ENCODE measurements at regions not wholly inside any gene's neighbourhood (a gene's known extent, or its start where the extent isn't known, plus 50 kb on each side); places are given as distances from the start of the nearest gene placed in this dataset.
"Not testable (repeated sequence)": the region's sequence is repeated elsewhere in the genome, so short reads cannot be mapped to it uniquely, and the experiment has no call there.

- H3K4me3 ChIP-seq; H3K27ac ChIP-seq; ATAC-seq (replicated peaks in 6 of 8); H3K4me1 ChIP-seq (replicated peaks in 1 of 2); in situ Hi-C loops (cut with MboI; ENCODE audit: low pct_unique_long_range_greater_than_20kb in 2 of 9, low sequenced_read_pairs in 9 of 9, unreplicated experiment in 9 of 9): not testable (repeated sequence)
- WGBS, 10 experiments: 0 to 100% (median 13%) methylated on average over 1 to 2 of the region's 2 CpGs; no CpG with 5 or more reads in 3 of the 10 experiments
These were observed 703.6 kb upstream of the CTNND2 start for GRCh38 chr5:12607817-12608216.

- H3K4me1 ChIP-seq (replicated peaks in 1 of 2): no peaks in the 10 kb centered on the region
- H3K4me3 ChIP-seq: no peak overlapping the region
- no peak overlapping the region for H3K27ac ChIP-seq
- in situ Hi-C loops (cut with MboI; ENCODE audit: low pct_unique_long_range_greater_than_20kb in 2 of 9, low sequenced_read_pairs in 9 of 9, unreplicated experiment in 9 of 9): no loop called here
- 0 to 100% (median 63%) methylated on average over 2 to 3 of the region's 3 CpGs; no CpG with 5 or more reads in 1 of the 10 experiments for WGBS, 10 experiments
- no peak for ATAC-seq (replicated peaks in 6 of 8)
These were observed 688.0 kb upstream of the CTNND2 start for GRCh38 chr5:12592228-12592627.

GRCh38 chr5:12586406-12586805 is 682.2 kb upstream of the CTNND2 start:
- Histone ChIP-seq H3K4me1 (replicated peaks in 1 of 2) (no peaks in the 10 kb centered on the region), H3K4me3 (no peak overlapping the region), H3K27ac (no peak overlapping the region)
- ATAC-seq (replicated peaks in 6 of 8): no peak
- in situ Hi-C loops (cut with MboI; ENCODE audit: low pct_unique_long_range_greater_than_20kb in 2 of 9, low sequenced_read_pairs in 9 of 9, unreplicated experiment in 9 of 9): no loop called here

- ATAC-seq (replicated peaks in 6 of 8); H3K27ac ChIP-seq; H3K4me1 ChIP-seq (replicated peaks in 1 of 2); in situ Hi-C loops (cut with MboI; ENCODE audit: low pct_unique_long_range_greater_than_20kb in 2 of 9, low sequenced_read_pairs in 9 of 9, unreplicated experiment in 9 of 9); H3K4me3 ChIP-seq: not testable (repeated sequence)
- WGBS, 10 experiments: 36 to 100% (median 64%) methylated on average over 1 to 12 of the region's 13 CpGs; no CpG with 5 or more reads in 4 of the 10 experiments
These were observed 674.6 kb upstream of the CTNND2 start for GRCh38 chr5:12578803-12579202.

- H3K4me1 ChIP-seq (replicated peaks in 1 of 2); ATAC-seq (replicated peaks in 6 of 8); in situ Hi-C loops (cut with MboI; ENCODE audit: low pct_unique_long_range_greater_than_20kb in 2 of 9, low sequenced_read_pairs in 9 of 9, unreplicated experiment in 9 of 9); H3K27ac ChIP-seq; H3K4me3 ChIP-seq: not testable (repeated sequence)
- 0% methylated on average over 1 of the region's 1 CpG; no CpG with 5 or more reads in 9 of the 10 experiments for WGBS, 10 experiments
These were observed 672.7 kb upstream of the CTNND2 start for GRCh38 chr5:12576953-12577352.

- H3K27ac ChIP-seq; in situ Hi-C loops (cut with MboI; ENCODE audit: low pct_unique_long_range_greater_than_20kb in 2 of 9, low sequenced_read_pairs in 9 of 9, unreplicated experiment in 9 of 9); H3K4me1 ChIP-seq (replicated peaks in 1 of 2); ATAC-seq (replicated peaks in 6 of 8); H3K4me3 ChIP-seq: not testable (repeated sequence)
- WGBS, 10 experiments: 100% methylated on average over 2 to 9 of the region's 56 CpGs; no CpG with 5 or more reads in 8 of the 10 experiments
These were observed 670.2 kb upstream of the CTNND2 start for GRCh38 chr5:12574298-12575093.

GRCh38 chr5:12573916-12574297 is 669.7 kb upstream of the CTNND2 start:
- H3K27ac ChIP-seq; ATAC-seq (replicated peaks in 6 of 8); in situ Hi-C loops (cut with MboI; ENCODE audit: low pct_unique_long_range_greater_than_20kb in 2 of 9, low sequenced_read_pairs in 9 of 9, unreplicated experiment in 9 of 9); H3K4me1 ChIP-seq (replicated peaks in 1 of 2); H3K4me3 ChIP-seq: not testable (repeated sequence)
- 96% methylated on average over 4 of the region's 30 CpGs; no CpG with 5 or more reads in 9 of the 10 experiments for WGBS, 10 experiments

DNA sequence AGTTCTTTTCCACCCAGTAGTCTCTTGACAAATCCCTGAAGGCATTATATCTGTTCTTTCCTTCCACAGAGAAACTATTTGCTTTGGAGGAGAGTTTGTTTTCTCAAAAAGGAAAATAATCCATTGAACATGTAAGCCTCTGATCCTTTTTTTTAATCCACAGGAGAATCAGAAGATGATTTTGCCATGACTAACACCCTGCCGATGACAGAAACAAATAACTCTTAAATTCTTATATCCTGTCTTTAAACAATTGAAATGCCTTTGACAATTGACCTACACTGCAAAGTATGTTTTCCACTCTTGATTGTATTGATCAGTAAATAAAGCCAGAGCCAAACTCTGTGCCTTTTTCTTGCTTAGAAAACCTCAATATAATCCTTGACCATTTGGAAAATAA is 666.4 kb upstream of the CTNND2 start:
- no peaks in the 10 kb centered on the region for H3K4me1 ChIP-seq (replicated peaks in 1 of 2)
- no peak for ATAC-seq (replicated peaks in 6 of 8)
- in situ Hi-C loops (cut with MboI; ENCODE audit: low pct_unique_long_range_greater_than_20kb in 2 of 9, low sequenced_read_pairs in 9 of 9, unreplicated experiment in 9 of 9): no loop called here
- H3K4me3 ChIP-seq: no peak overlapping the region
- no peak overlapping the region for H3K27ac ChIP-seq
- WGBS, 10 experiments: 0 to 100% (median 82%) methylated on average over 1 of the region's 1 CpG; no CpG with 5 or more reads in 3 of the 10 experiments

DNA sequence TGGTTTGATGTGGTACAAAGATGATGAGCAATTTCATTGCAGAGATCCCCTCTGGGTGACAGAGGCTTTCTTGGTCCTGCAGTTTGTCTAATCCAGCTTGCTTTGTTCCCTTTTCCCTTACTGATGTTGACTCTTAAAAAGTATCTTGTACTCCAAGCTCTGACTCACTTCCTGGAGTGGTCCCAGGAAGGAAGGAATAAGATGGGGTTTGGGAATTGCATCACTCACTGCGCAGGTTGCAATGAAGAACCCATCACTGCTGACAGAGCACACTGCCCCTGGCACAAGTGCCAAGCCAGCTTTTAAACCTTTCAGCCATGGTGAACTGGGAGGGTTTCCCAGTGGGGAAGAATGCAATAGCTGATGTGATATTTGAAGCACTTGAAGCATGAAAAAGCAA is 662.2 kb upstream of the CTNND2 start:
- H3K27ac ChIP-seq: no peak overlapping the region
- no peak for ATAC-seq (replicated peaks in 6 of 8)
- no peaks in the 10 kb centered on the region for H3K4me1 ChIP-seq (replicated peaks in 1 of 2)
- in situ Hi-C loops (cut with MboI; ENCODE audit: low pct_unique_long_range_greater_than_20kb in 2 of 9, low sequenced_read_pairs in 9 of 9, unreplicated experiment in 9 of 9): no loop called here
- 0 to 100% (median 90%) methylated on average over 1 of the region's 1 CpG; no CpG with 5 or more reads in 4 of the 10 experiments for WGBS, 10 experiments
- H3K4me3 ChIP-seq: no peak overlapping the region

DNA sequence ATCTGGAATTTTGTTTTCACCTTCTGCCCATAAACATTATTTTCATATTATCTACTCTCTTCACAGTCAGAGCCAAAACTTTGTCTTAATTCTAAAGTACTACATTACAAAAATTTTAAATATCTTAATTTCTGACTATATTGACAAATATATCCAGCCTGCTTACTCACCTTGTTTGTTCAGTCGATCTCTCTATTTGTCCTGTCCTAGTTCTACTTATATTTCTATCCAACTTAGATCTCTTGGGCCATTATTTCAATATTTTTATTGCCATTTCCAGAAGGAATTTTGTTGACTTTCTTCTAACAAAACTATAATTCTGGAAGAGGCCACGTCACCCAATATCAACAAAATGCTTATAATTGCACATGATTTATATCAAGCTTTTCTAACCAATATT is 652.8 kb upstream of the CTNND2 start:
- 0 to 93% (median 64%) methylated on average over 1 to 2 of the region's 2 CpGs for WGBS, 10 experiments

DNA sequence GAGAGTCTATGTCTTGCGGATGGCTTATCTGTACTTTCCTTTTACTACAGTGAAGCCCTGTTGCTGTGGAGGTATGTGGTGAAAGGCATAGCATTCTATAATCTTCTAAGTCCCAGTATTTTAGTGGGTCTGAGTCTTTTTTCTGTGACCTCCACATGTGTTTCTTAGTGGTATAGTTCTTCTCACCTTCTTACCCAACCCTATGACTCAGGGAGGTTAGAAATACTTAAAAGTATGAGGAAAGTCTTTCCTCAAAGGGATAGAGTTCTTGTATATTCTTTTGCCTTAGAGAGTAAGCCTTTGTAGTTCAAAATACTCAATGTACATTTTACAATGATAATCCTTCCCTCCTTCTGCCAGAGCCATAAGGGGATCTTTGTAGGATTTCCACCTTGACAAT is 621.9 kb upstream of the CTNND2 start:
- no peak for ATAC-seq (replicated peaks in 6 of 8)
- in situ Hi-C loops (cut with MboI; ENCODE audit: low pct_unique_long_range_greater_than_20kb in 2 of 9, low sequenced_read_pairs in 9 of 9, unreplicated experiment in 9 of 9): no loop called here
- no peak overlapping the region for H3K27ac ChIP-seq
- 67 to 100% (median 100%) methylated on average over 1 of the region's 1 CpG; no CpG with 5 or more reads in 3 of the 10 experiments for WGBS, 10 experiments
- H3K4me3 ChIP-seq: no peak overlapping the region
- H3K4me1 ChIP-seq (replicated peaks in 1 of 2): no peaks in the 10 kb centered on the region

More for the DNA sequence above, 652.8 kb upstream of the CTNND2 start:
- H3K4me3 ChIP-seq: no peak overlapping the region
- H3K4me1 ChIP-seq (replicated peaks in 1 of 2): no peaks in the 10 kb centered on the region
- no peak for ATAC-seq (replicated peaks in 6 of 8)
- H3K27ac ChIP-seq: no peak overlapping the region
- in situ Hi-C loops (cut with MboI; ENCODE audit: low pct_unique_long_range_greater_than_20kb in 2 of 9, low sequenced_read_pairs in 9 of 9, unreplicated experiment in 9 of 9): no loop called here

DNA sequence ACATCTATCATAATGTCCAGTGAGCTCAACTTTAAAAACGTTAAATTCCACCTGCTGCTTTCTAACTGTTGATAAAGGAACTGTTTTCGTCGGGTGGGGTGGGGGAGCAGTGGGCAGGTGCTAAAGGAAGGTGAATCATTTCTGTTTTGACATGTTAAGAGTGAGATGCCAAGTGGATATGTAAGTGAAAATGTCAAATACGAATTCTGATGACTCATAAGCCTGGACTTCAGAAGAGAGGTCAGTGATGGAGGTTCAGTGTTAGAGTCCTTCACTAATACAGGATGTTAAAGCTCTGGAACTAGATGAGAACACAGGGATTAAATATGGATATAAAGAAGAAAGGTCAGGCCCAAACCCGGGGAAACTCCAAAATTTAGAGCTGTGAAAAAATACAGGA is 617.9 kb upstream of the CTNND2 start:
- Histone ChIP-seq H3K4me3 (no peak overlapping the region), H3K4me1 (replicated peaks in 1 of 2) (no peaks in the 10 kb centered on the region), H3K27ac (no peak overlapping the region)
- 0 to 100% (median 69%) methylated on average over 1 to 5 of the region's 5 CpGs for WGBS, 10 experiments
- in situ Hi-C loops (cut with MboI; ENCODE audit: low pct_unique_long_range_greater_than_20kb in 2 of 9, low sequenced_read_pairs in 9 of 9, unreplicated experiment in 9 of 9): no loop called here
- no peak for ATAC-seq (replicated peaks in 6 of 8)

DNA sequence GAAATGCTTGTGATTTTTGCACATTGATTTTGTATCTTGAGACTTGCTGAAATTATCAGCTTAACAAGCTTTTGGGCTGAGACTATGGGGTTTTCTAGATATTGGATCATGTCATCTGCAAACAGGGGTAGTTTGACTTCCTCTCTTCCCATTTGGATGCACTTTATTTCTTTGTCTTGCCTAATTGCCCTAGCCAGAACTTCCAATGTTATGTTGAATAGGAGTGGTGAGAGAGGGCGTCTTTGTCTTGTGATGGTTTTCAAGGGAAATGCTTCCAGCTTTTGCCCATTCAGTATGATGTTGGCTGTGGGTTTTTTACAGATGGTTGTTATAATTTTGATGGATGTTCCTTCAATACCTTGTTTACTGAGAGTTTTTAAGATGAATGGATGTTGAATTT is 600.7 kb upstream of the CTNND2 start:
- H3K4me3 ChIP-seq; in situ Hi-C loops (cut with MboI; ENCODE audit: low pct_unique_long_range_greater_than_20kb in 2 of 9, low sequenced_read_pairs in 9 of 9, unreplicated experiment in 9 of 9); ATAC-seq (replicated peaks in 6 of 8); H3K27ac ChIP-seq; H3K4me1 ChIP-seq (replicated peaks in 1 of 2): not testable (repeated sequence)
- 0 to 50% (median 33%) methylated on average over 1 of the region's 1 CpG; no CpG with 5 or more reads in 1 of the 10 experiments for WGBS, 10 experiments

DNA sequence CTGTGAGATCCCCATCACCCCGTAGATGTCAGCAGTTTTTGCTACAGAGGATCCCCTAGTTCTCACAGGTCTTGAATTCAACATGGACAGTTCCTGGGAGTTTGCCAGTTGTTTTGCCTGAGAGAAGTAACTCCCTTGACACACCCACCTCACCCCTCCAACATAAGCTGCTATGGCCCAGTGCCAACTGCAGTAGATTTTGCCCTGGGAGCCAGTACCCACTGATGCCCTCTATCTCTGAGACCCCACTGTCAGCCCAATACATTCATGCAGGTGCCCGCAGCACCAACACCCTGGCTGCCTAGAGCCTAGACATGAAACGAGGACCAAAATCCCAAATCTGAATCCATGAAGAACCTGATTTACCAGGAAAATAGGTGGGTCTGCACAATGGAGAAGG is 583.9 kb upstream of the CTNND2 start:
- in situ Hi-C loops (cut with MboI; ENCODE audit: low pct_unique_long_range_greater_than_20kb in 2 of 9, low sequenced_read_pairs in 9 of 9, unreplicated experiment in 9 of 9): no loop called here
- Histone ChIP-seq H3K4me3 (no peak overlapping the region), H3K27ac (no peak overlapping the region), H3K4me1 (replicated peaks in 1 of 2) (no peaks in the 10 kb centered on the region)
- ATAC-seq (replicated peaks in 6 of 8): no peak
- WGBS, 10 experiments: 70 to 100% (median 95%) methylated on average over 1 to 2 of the region's 3 CpGs; no CpG with 5 or more reads in 6 of the 10 experiments
